Keratinocyte (primary cell): ENCODE measurements at regions not wholly inside any gene's neighbourhood (a gene's known extent, or its start where the extent isn't known, plus 50 kb on each side); places are given as distances from the start of the nearest gene placed in this dataset.

ENCODE experiments used
- DNase-seq: peaks from one replicate; pipeline ENCODE4 v3.0.0-alpha.2; 2011; ENCODE audit warnings: low read depth, missing footprints, low spot score
- FAIRE-seq: peaks from 2 replicates; lab custom pipeline; 2011; peaks lifted over from hg19 to GRCh38; lab: Jason Lieb, UNC
- H2AFZ ChIP-seq: 2 replicates; pipeline ENCODE4 v1.6.0; 2012; ENCODE audit warnings: low read length, control low read depth, inconsistent platforms; ENCODE audit not compliant: control insufficient read depth
- H3K27ac ChIP-seq: 2 replicates; pipeline ENCODE4 v1.5.1; 2011; ENCODE audit warnings: low read length; ENCODE audit not compliant: control insufficient read depth, insufficient read depth
- H3K27me3 ChIP-seq: 3 replicates; pipeline ENCODE4 v1.6.0; 2011; ENCODE audit warnings: low read length; ENCODE audit not compliant: control insufficient read depth, insufficient read depth; ENCODE audit errors: extremely low read depth
- H3K36me3 ChIP-seq, 2 experiments: 2 replicates in 1 of 2; 3 replicates in 1 of 2; pipeline ENCODE4 v1.5.1; 2011; ENCODE audit warnings: low read length in 2 of 2, mild to moderate bottlenecking in 1 of 2; ENCODE audit not compliant: control insufficient read depth in 2 of 2, insufficient read depth in 2 of 2; ENCODE audit errors: extremely low read depth in 1 of 2
- H3K4me1 ChIP-seq: 3 replicates; pipeline ENCODE4 v1.5.1; 2011; ENCODE audit warnings: low read length; ENCODE audit not compliant: control insufficient read depth, insufficient read depth; ENCODE audit errors: extremely low read depth
- H3K4me2 ChIP-seq: 3 replicates; pipeline ENCODE4 v1.6.0; 2011; ENCODE audit warnings: low read depth, low read length; ENCODE audit not compliant: control insufficient read depth, insufficient read depth; ENCODE audit errors: extremely low read depth
- H3K4me3 ChIP-seq, 3 experiments: fragments of 200-600 bp in 1 of 3; sonication (generic) in 1 of 3; 2 replicates in 2 of 3; 3 replicates in 1 of 3; pipeline ENCODE4 v1.5.1; 2011 to 2016; ENCODE audit warnings: low read length in 3 of 3, mild to moderate bottlenecking in 3 of 3, control low read depth in 2 of 3, inconsistent platforms in 1 of 3, low read depth in 1 of 3, mixed read lengths in 1 of 3, mixed run types in 1 of 3, moderate library complexity in 1 of 3; ENCODE audit not compliant: control insufficient read depth in 2 of 3, insufficient read depth in 2 of 3; ENCODE audit errors: extremely low read depth in 1 of 3
- H3K79me2 ChIP-seq: 2 replicates; pipeline ENCODE4 v1.6.0; 2012; ENCODE audit warnings: low read length; ENCODE audit not compliant: control insufficient read depth, insufficient read depth
- H3K9ac ChIP-seq: 3 replicates; pipeline ENCODE4 v1.6.0; 2011; ENCODE audit warnings: low read length; ENCODE audit not compliant: control insufficient read depth, insufficient read depth; ENCODE audit errors: extremely low read depth
- H3K9me1 ChIP-seq: 3 replicates; pipeline ENCODE4 v1.6.0; 2011; ENCODE audit warnings: low read length; ENCODE audit not compliant: control insufficient read depth, insufficient read depth; ENCODE audit errors: extremely low read depth
- H3K9me3 ChIP-seq: 2 replicates; pipeline ENCODE4 v1.5.1; 2012; ENCODE audit warnings: low read depth, low read length; ENCODE audit not compliant: control insufficient read depth
- H4K20me1 ChIP-seq: 3 replicates; pipeline ENCODE4 v1.6.0; 2011; ENCODE audit warnings: low read length; ENCODE audit not compliant: control insufficient read depth, insufficient read depth; ENCODE audit errors: extremely low read depth
- CTCF ChIP-seq, 3 experiments: IDR thresholded peaks in 1 of 3; conservative IDR thresholded peaks in 1 of 3; optimal IDR thresholded peaks in 1 of 3; 2 replicates in 2 of 3; 3 replicates in 1 of 3; pipeline versions ENCODE3 to v1.5.1; 2011; ENCODE audit warnings: low read length in 3 of 3, mild to moderate bottlenecking in 3 of 3, moderate library complexity in 2 of 3, control low read depth in 1 of 3, inconsistent platforms in 1 of 3; ENCODE audit not compliant: insufficient read depth in 2 of 3; ENCODE audit errors: extremely low read depth in 1 of 3
- EZH2 ChIP-seq: IDR thresholded peaks from one replicate; pipeline ENCODE4 v1.6.1; 2012; ENCODE audit warnings: inconsistent platforms, mild to moderate bottlenecking, low read length, moderate library complexity
- dilution Hi-C: fragments of 300-500 bp; cut with MboI; formaldehyde crosslinking; loops from one replicate; pipeline ENCODE4 v1.7.0; 2020; ENCODE audit warnings: low sequenced_read_pairs; ENCODE audit not compliant: extremely low pct_ligation_motif_present

GRCh38 chr9:104329245-104329644 lies 174.8 kb upstream of the OR13F1 start:
- FAIRE-seq (no peak), DNase-seq (no peak)
- no peak overlapping the region for H3K4me3 ChIP-seq
- no peaks in the 10 kb centered on the region for H3K79me2 ChIP-seq
- dilution Hi-C loops: no loop called here
- no peaks in the 10 kb centered on the region for H3K9me3 ChIP-seq
- no peaks in the 10 kb centered on the region for H3K4me1 ChIP-seq
- H3K27ac ChIP-seq: no peak overlapping the region
- H3K4me2 ChIP-seq: no peak overlapping the region
- H3K9me1 ChIP-seq: no peaks in the 10 kb centered on the region
- TF ChIP-seq CTCF (optimal IDR thresholded peaks at IDR 0.05 in 1 of 3, IDR thresholded peaks at IDR 0.05 in 1 of 3, conservative IDR thresholded peaks at IDR 0.05 in 1 of 3; ENCODE audit: extremely low read depth in 1 of 3, insufficient read depth in 2 of 3, low read length in 3 of 3) (no peak), EZH2 (no peak)
- no peak overlapping the region for H3K9ac ChIP-seq
- no peaks in the 10 kb centered on the region for H3K36me3 ChIP-seq
- H4K20me1 ChIP-seq: no peaks in the 10 kb centered on the region
- no peaks in the 10 kb centered on the region for H3K27me3 ChIP-seq
- H2AFZ ChIP-seq: no peak overlapping the region

GRCh38 chr9:104330841-104331240 lies 173.2 kb upstream of the OR13F1 start:
- H3K4me2 ChIP-seq: no peak overlapping the region
- no peak for TF ChIP-seq CTCF (optimal IDR thresholded peaks at IDR 0.05 in 1 of 3, IDR thresholded peaks at IDR 0.05 in 1 of 3, conservative IDR thresholded peaks at IDR 0.05 in 1 of 3; ENCODE audit: extremely low read depth in 1 of 3, insufficient read depth in 2 of 3, low read length in 3 of 3)
- TF ChIP-seq EZH2: no peak

More at GRCh38 chr9:104330841-104331240, 173.2 kb upstream of the OR13F1 start:
- Histone ChIP-seq H3K36me3 (no peaks in the 10 kb centered on the region), H3K9me3 (no peaks in the 10 kb centered on the region), H3K27me3 (no peaks in the 10 kb centered on the region), H2AFZ (no peak overlapping the region), H3K9me1 (no peaks in the 10 kb centered on the region), H3K79me2 (no peaks in the 10 kb centered on the region), H3K27ac (no peak overlapping the region), H4K20me1 (no peaks in the 10 kb centered on the region), H3K4me1 (no peaks in the 10 kb centered on the region), H3K4me3 (no peak overlapping the region), H3K9ac (no peak overlapping the region)
- no peak for FAIRE-seq
- DNase-seq: no peak
- dilution Hi-C loops: no loop called here
